ENCODE measurements at regions not wholly inside any gene's neighbourhood (a gene's known extent, or its start where the extent isn't known, plus 50 kb on each side); places are given as distances from the start of the nearest gene placed in this dataset.

DNA sequence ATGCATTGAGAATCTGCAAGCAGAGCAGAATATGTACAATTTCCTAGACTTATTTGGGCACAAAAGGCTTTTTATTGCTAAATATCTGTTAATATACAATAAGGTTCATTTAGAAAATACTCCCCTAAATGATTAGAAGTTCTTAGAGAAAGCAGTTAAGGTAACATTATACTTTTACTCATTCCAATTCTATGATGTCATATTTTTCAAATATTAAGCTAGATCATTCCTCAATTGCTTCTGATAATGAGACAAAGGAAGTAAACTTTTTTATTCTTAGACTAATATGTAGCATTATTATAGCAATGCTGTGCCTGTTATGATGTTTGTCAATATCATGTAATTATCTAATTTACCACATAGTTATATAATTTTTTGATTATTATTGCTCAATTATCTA is 447.0 kb downstream of the SLC16A7 start:
- no peak for DNase-seq (ENCODE audit: low read depth, low spot score)

DNA sequence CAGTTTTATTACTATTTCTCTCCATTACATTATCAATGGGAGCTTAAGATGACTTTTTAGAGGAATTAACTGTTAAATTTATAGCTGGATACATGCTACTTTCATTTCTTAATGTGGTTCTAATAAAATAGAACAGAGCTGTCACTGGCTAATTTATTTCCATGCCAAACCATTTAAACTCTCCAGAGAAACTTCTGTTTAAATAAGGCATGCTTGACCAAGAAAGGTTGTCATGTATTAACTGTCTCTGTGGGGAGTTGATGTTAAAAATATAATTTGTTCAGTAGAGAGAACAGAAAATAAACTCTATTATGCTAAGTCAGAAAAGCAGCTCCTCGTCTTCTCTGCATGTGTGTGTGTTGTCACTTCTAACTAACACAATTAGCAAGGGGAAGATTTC is 447.4 kb downstream of the SLC16A7 start:
- no peak for DNase-seq (ENCODE audit: low read depth, low spot score)

DNA sequence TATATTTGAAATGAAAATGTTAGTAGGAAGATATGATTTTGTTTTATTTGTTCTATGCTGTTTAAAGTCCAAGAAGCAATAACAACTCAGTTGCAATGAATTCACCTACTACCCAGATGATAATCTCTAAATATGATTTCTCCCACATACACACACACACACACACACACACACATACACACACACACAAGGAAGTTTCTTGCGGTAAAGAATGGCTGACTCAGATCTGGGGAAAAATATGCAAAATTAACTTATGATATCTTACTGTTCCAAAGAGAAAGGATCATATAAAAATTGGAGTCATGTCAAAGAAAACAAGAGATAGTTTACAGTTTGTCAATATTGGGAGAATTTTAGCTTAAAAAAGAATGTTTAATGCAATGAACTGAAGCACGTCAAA is 456.7 kb downstream of the SLC16A7 start:
- no peak for DNase-seq (ENCODE audit: low read depth, low spot score)

DNA sequence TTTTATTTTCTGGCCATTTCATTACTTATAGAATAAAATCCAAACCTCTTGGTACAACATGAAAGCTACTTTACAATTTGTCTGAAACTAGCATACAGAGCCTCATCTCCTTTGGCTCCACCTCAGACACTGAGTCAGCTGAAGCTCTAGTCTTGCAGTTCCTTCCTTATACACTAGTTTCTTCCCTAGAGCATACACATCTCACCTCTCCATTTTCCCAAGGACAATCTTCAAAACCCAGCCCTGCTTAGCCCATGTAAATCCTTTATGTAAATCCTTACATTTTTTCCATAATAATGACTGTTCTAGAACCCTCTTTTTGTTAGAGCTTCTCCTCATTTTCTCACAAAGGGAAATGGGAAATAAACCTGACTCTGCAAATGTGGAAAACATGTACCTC is 463.4 kb downstream of the SLC16A7 start:
- no peak for DNase-seq (ENCODE audit: low read depth, low spot score)

- DNase-seq (ENCODE audit: low read depth, low spot score): no peak
These were observed 470.8 kb downstream of the SLC16A7 start for GRCh38 chr12:60066655-60067054.

DNA sequence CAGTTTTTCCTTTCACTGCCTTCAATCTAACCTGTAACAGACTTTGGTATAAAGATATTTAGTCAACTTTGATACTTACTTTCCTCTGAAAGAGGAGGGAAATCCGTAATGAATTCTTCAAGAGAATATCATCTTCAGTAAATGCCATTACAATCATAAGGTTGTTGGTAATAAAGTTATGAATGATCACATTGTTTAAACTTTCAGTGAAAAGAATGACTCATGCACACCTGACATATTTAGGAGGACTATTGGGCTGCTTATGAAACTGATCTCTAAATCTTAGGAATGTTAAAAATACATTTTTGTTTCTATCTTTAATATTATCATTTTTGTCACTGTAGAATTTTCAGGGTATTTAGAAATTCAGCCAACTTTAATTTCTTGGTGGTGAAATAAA is 474.7 kb downstream of the SLC16A7 start:
- DNase-seq (ENCODE audit: low read depth, low spot score): no peak

- no peak for DNase-seq (ENCODE audit: low read depth, low spot score)
These were observed 475.9 kb downstream of the SLC16A7 start for GRCh38 chr12:60071759-60072191.

GRCh38 chr12:60072911-60073310 is 477.1 kb downstream of the SLC16A7 start:
- DNase-seq (ENCODE audit: low read depth, low spot score): no peak

GRCh38 chr12:60075091-60075490 is 479.3 kb downstream of the SLC16A7 start:
- DNase-seq (ENCODE audit: low read depth, low spot score): no peak

GRCh38 chr12:60078026-60078425 is 482.2 kb downstream of the SLC16A7 start:
- no peak for DNase-seq (ENCODE audit: low read depth, low spot score)

DNA sequence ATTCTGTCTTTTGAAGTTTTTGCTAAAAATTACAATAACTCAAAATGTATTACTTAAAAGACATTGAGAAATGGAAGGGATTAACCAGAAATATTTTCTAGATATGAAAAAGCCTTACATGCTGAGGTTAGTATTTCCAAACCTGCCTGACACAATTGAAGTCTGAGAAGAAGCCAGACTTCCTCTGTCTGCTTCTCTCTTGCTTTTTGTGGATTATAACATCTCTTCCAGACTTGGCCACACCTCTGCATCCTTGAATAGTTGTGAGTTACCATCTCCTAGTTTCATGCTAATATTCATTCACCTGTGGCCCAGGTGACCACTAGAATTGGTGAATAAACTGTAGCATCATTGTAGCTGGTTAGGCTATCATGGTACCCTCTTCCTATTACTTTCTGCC is 497.6 kb downstream of the SLC16A7 start:
- no peak for DNase-seq (ENCODE audit: low read depth, low spot score)

DNA sequence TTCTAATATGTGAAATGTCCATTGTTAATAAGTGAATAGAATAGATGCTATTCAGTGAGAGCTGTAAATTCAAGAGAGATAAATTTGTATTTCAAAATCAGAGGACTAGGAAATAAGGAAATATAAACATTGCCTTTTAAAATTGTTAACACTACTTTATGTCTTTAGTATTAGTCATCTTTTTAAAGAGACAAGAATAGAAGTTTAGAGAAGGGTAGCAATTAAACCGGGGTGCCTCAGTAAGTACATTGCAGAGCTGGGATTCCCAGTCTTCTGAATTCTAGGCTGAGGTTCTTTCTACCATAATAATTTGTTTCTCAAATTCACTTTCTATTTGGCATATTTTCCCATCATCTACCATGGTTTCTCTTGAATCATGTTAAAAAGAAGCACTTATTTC is 498.6 kb downstream of the SLC16A7 start:
- no peak for DNase-seq (ENCODE audit: low read depth, low spot score)

- DNase-seq (ENCODE audit: low read depth, low spot score): no peak
These were observed 500.9 kb downstream of the SLC16A7 start for GRCh38 chr12:60096727-60097126.

DNA sequence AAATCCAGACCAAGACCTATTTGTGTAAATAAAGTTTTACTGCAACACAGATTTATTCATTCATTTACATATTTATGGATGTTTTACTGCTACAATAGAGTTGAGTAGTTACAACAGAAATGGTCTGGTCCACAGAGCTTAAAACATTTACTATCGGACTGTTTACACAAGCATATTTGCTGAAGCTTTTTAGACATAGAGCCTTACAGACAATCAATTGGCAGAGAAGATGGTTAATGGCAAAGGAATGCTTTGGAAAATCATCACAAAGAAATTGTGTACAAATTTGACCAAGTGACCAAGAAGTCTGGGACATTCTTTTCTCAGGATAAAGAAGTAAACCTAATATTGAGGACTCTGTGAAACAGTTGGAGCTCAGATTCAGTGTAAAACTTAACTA is 504.3 kb downstream of the SLC16A7 start:
- DNase-seq (ENCODE audit: low read depth, low spot score): no peak

- DNase-seq (ENCODE audit: low read depth, low spot score): no peak
These were observed 505.0 kb downstream of the SLC16A7 start for GRCh38 chr12:60100852-60101251.

GRCh38 chr12:60101715-60102114 is 505.9 kb downstream of the SLC16A7 start:
- no peak for DNase-seq (ENCODE audit: low read depth, low spot score)

GRCh38 chr12:60106214-60106613 is 510.4 kb downstream of the SLC16A7 start:
- no peak for DNase-seq (ENCODE audit: low read depth, low spot score)

GRCh38 chr12:60107992-60108391 is 512.2 kb downstream of the SLC16A7 start:
- no peak for DNase-seq (ENCODE audit: low read depth, low spot score)

DNA sequence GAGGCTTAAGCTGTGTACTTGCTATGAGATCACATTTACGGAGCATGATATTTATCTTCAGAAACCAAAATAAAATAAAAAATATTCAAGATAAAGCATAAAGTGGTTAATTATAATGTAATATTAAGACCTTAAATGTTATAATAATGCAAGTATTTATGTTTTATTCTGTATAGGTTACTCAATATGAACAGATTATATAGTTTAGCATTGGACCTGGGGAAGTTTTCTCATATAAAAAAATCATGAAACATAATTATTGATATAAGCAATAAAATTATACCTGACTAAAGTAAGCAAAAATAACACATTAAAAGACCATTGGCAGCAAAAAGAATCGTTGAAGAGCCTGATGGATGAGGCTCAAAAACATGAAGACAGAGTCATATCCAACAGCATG is 516.2 kb downstream of the SLC16A7 start:
- no peak for DNase-seq (ENCODE audit: low read depth, low spot score)

GRCh38 chr12:60112763-60113162 is 516.9 kb downstream of the SLC16A7 start:
- DNase-seq (ENCODE audit: low read depth, low spot score): no peak

DNA sequence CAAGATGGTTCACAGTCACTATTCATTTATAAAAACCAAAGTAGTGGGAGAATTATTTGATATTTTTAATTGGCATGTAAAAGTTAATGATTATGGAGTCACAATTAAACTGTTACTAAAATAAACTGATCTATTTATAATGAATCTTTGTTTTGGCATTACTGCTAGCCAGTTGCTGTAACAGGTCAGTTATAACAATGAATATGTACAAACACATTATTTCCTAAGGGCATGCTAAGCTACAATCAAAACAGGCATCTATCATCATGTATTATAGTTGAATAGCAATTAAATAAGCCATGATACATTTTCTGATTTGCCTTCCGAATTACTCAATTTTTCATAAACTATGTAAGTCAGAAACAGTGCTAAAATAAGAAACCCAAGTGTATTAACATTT is 518.3 kb downstream of the SLC16A7 start:
- no peak for DNase-seq (ENCODE audit: low read depth, low spot score)

DNA sequence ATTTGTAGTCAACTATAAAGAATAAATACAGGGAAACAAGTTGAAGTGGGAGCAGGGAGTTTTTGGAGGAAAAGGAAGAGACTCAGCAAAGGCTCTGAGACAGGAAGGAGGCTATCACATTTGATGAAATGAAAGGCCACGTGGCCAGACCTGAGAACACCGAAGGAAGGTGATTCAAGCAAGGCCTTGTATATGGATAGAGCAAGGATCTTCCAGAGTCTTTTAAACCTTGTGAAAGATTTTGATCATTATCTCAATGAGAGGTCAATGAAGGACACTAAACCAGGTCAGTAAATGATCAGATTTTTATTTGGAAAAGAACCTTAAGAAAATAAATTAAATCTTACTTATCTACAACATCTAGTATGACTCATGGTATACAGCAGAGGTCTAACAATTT is 523.5 kb downstream of the SLC16A7 start:
- no peak for DNase-seq (ENCODE audit: low read depth, low spot score)

- no peak for DNase-seq (ENCODE audit: low read depth, low spot score)
These were observed 524.4 kb downstream of the SLC16A7 start for GRCh38 chr12:60120199-60120598.

- no peak for DNase-seq (ENCODE audit: low read depth, low spot score)
These were observed 527.7 kb downstream of the SLC16A7 start for GRCh38 chr12:60123557-60123956.

GRCh38 chr12:60137513-60137912 is 541.7 kb downstream of the SLC16A7 start:
- no peak for DNase-seq (ENCODE audit: low read depth, low spot score)
